Ascending aorta (tissue), 2 donors: ENCODE measurements at regions not wholly inside any gene's neighbourhood (a gene's known extent, or its start where the extent isn't known, plus 50 kb on each side); places are given as distances from the start of the nearest gene placed in this dataset.
"Not testable (repeated sequence)": the region's sequence is repeated elsewhere in the genome, so short reads cannot be mapped to it uniquely, and the experiment has no call there.

Experiments
- DNase-seq, 2 donors: peaks; one replicate each; pipeline ENCODE4 v3.0.0-alpha.2; 2019; ENCODE audit warnings: low spot score in 2 of 2
- H3K27ac ChIP-seq, 2 donors: fragments of 200-600 bp; sonication (generic); one replicate each; pipeline ENCODE4 v1.5.1; 2016 to 2017; ENCODE audit warnings: mild to moderate bottlenecking in 1 of 2
- H3K27me3 ChIP-seq: fragments of 200-600 bp; sonication (generic); one replicate; pipeline ENCODE4 v1.5.1; 2017
- H3K36me3 ChIP-seq, 2 donors: fragments of 200-600 bp; sonication (generic); one replicate each; pipeline ENCODE4 v1.5.1; 2016
- H3K4me1 ChIP-seq, 2 donors: fragments of 200-600 bp; sonication (generic); one replicate each; pipeline ENCODE4 v1.5.1; 2016 to 2017; ENCODE audit warnings: mild to moderate bottlenecking in 1 of 2
- H3K4me3 ChIP-seq, 2 donors: fragments of 200-600 bp; sonication (generic); one replicate each; pipeline ENCODE4 v1.5.1; 2016 to 2017; ENCODE audit warnings: mild to moderate bottlenecking in 1 of 2
- H3K9me3 ChIP-seq, 2 donors: fragments of 200-600 bp; sonication (generic); one replicate each; pipeline ENCODE4 v1.5.1; 2016
- intact Hi-C: fragments of 100-400 bp; cut with DNase I; formaldehyde crosslinking; loops from one replicate; pipeline ENCODE4 v1.15.1; 2023

GRCh38 chr15:30470601-30471365, 56.7 kb upstream of the GOLGA8R start:
- peak in 1 of 2 donors; percentile 63 for DNase-seq
- H3K9me3 ChIP-seq, intact Hi-C loops, H3K27me3 ChIP-seq, H3K36me3 ChIP-seq, H3K4me1 ChIP-seq: not testable (repeated sequence)
- peak overlapping the region; percentile 63 to 69 for H3K4me3 ChIP-seq
- peak overlapping the region in 1 of 2 donors; percentile 73 for H3K27ac ChIP-seq

GRCh38 chr15:30471366-30471749, 57.3 kb upstream of the GOLGA8R start:
- DNase-seq, H3K9me3 ChIP-seq, intact Hi-C loops, H3K4me1 ChIP-seq, H3K27me3 ChIP-seq, H3K36me3 ChIP-seq: not testable (repeated sequence)
- peak overlapping the region; percentile 63 to 69 for H3K4me3 ChIP-seq
- peak overlapping the region in 1 of 2 donors; percentile 73 for H3K27ac ChIP-seq

GRCh38 chr15:30471817-30472551, 57.9 kb upstream of the GOLGA8R start:
- H3K9me3 ChIP-seq, H3K36me3 ChIP-seq, DNase-seq, H3K4me1 ChIP-seq, intact Hi-C loops, H3K27me3 ChIP-seq, H3K27ac ChIP-seq, H3K4me3 ChIP-seq: not testable (repeated sequence)

GRCh38 chr15:30484887-30485286, 67.0 kb upstream of the GOLGA8Q start:
- H3K4me1 ChIP-seq, DNase-seq, H3K27me3 ChIP-seq, H3K36me3 ChIP-seq, H3K27ac ChIP-seq, H3K9me3 ChIP-seq, intact Hi-C loops, H3K4me3 ChIP-seq: not testable (repeated sequence)

- H3K27ac ChIP-seq, H3K4me1 ChIP-seq, intact Hi-C loops, H3K9me3 ChIP-seq, H3K36me3 ChIP-seq, H3K27me3 ChIP-seq, H3K4me3 ChIP-seq: not testable (repeated sequence)
- DNase-seq, result peak; percentile 8 to 61
Measured at GRCh38 chr15:30489237-30489636, 62.6 kb upstream of the GOLGA8Q start.

- H3K27ac ChIP-seq, H3K4me1 ChIP-seq, intact Hi-C loops, H3K27me3 ChIP-seq, H3K9me3 ChIP-seq, H3K4me3 ChIP-seq, H3K36me3 ChIP-seq, DNase-seq: not testable (repeated sequence)
Measured at GRCh38 chr15:30490334-30490733, 61.5 kb upstream of the GOLGA8Q start.

GRCh38 chr15:30493947-30494346, 57.9 kb upstream of the GOLGA8Q start:
- H3K4me3 ChIP-seq, H3K36me3 ChIP-seq, H3K27me3 ChIP-seq, intact Hi-C loops, DNase-seq, H3K27ac ChIP-seq, H3K4me1 ChIP-seq, H3K9me3 ChIP-seq: not testable (repeated sequence)

- H3K9me3 ChIP-seq, intact Hi-C loops, H3K27ac ChIP-seq, H3K36me3 ChIP-seq, H3K4me3 ChIP-seq, H3K4me1 ChIP-seq, H3K27me3 ChIP-seq, DNase-seq: not testable (repeated sequence)
Measured at GRCh38 chr15:30497275-30497674, 54.6 kb upstream of the GOLGA8Q start.

GRCh38 chr15:30499233-30499632, 52.6 kb upstream of the GOLGA8Q start:
- H3K4me3 ChIP-seq, result not testable (repeated sequence)

GRCh38 chr15:30500511-30500910, 51.3 kb upstream of the GOLGA8Q start:
- not testable (repeated sequence) for H3K4me3 ChIP-seq, H3K27ac ChIP-seq, DNase-seq

More at GRCh38 chr15:30499233-30499632, 52.6 kb upstream of the GOLGA8Q start:
- H3K36me3 ChIP-seq, H3K27ac ChIP-seq, H3K4me1 ChIP-seq, H3K27me3 ChIP-seq, intact Hi-C loops, H3K9me3 ChIP-seq, DNase-seq: not testable (repeated sequence)

More at GRCh38 chr15:30500511-30500910, 51.3 kb upstream of the GOLGA8Q start:
- H3K36me3 ChIP-seq, H3K27me3 ChIP-seq, H3K9me3 ChIP-seq, intact Hi-C loops, H3K4me1 ChIP-seq: not testable (repeated sequence)
